GM12891 (cell line): ENCODE measurements at regions not wholly inside any gene's neighbourhood (a gene's known extent, or its start where the extent isn't known, plus 50 kb on each side); places are given as distances from the start of the nearest gene placed in this dataset.

Experiments used
- POLR2A ChIP-seq: IDR thresholded peaks from 2 replicates; pipeline ENCODE4 v1.6.1; 2011; ENCODE audit warnings: low read depth, low read length, control low read depth
- POLR2AphosphoS5 ChIP-seq: IDR thresholded peaks from 2 replicates; pipeline ENCODE4 v1.6.1; 2011; ENCODE audit warnings: low read depth, low read length, control low read depth
- SPI1 ChIP-seq: IDR thresholded peaks from 2 replicates; pipeline ENCODE4 v1.6.1; 2011; ENCODE audit warnings: low read depth, low read length, control low read depth

DNA sequence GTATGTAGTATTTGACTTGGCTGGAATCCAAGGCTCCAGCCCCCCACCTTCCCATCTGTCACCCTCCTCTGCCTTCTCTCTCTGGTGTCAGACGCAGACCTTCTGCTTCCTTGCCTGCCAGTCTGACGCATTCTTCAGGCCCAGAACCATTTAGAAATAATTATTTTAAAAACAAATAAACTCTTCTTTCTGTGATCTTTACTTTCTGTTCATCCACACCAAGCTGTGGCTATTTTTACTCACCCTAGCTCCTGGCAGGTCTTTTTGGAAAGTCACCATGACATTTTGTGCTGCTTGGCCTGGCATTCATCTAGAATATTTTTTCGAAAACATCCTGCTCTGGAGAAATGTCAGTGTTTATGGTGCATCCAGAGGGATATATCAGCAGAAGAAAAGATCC lies 330.7 kb upstream of the ASIC2 start:
- no peak for TF ChIP-seq POLR2A
- no peak for TF ChIP-seq POLR2AphosphoS5
- no peak for TF ChIP-seq SPI1
